HepG2 (cell line): ENCODE measurements at regions not wholly inside any gene's neighbourhood (a gene's known extent, or its start where the extent isn't known, plus 50 kb on each side); places are given as distances from the start of the nearest gene placed in this dataset.

Experiments
- KAT2B ChIP-seq: fragments of 150-350 bp; IDR thresholded peaks from 2 replicates; pipeline ENCODE4 v1.6.1; 2014; ENCODE audit warnings: low read depth, low read length, borderline replicate concordance
- MAFK ChIP-seq, 2 experiments: IDR thresholded peaks in 1 of 2; conservative IDR thresholded peaks in 1 of 2; 2 replicates each; pipeline ENCODE4 v1.6.1; 2011; ENCODE audit warnings: improper control_type of control experiment in 2 of 2, low read length in 2 of 2
- MIER3 ChIP-seq: IDR thresholded peaks from 2 replicates; pipeline ENCODE4 v1.6.1; 2016; ENCODE audit warnings: missing compliant biosample characterization, borderline replicate concordance
- MNT ChIP-seq: fragments of 450-650 bp; IDR thresholded peaks from 2 replicates; pipeline ENCODE4 v1.6.1; 2016
- MTA3 ChIP-seq: sonication (generic); formaldehyde crosslinking; IDR thresholded peaks from 2 replicates; pipeline ENCODE4 v1.4.0; 2020; ENCODE audit warnings: missing genetic modification reagents
- NAIF1 ChIP-seq: sonication (generic); formaldehyde crosslinking; IDR thresholded peaks from 2 replicates; pipeline ENCODE4 v1.5.0; 2020; ENCODE audit warnings: mild to moderate bottlenecking, missing genetic modification reagents, borderline replicate concordance
- NFIC ChIP-seq: IDR thresholded peaks from 2 replicates; pipeline ENCODE4 v1.6.1; 2012; ENCODE audit warnings: mild to moderate bottlenecking, low read length, inconsistent platforms
- NFKBIZ ChIP-seq: IDR thresholded peaks from 2 replicates; pipeline ENCODE4 v1.6.1; 2018; ENCODE audit warnings: missing genetic modification reagents, missing compliant biosample characterization
- POGZ ChIP-seq: sonication (generic); formaldehyde crosslinking; IDR thresholded peaks from 2 replicates; pipeline ENCODE4 v1.4.0; 2020; ENCODE audit warnings: mild to moderate bottlenecking, missing genetic modification reagents
- RAD21 ChIP-seq: fragments of 450-650 bp; formaldehyde crosslinking; IDR thresholded peaks from 2 replicates; pipeline ENCODE4 v1.5.0; 2020; ENCODE audit warnings: mild to moderate bottlenecking
- RBM39 ChIP-seq: fragments of 200-400 bp; formaldehyde crosslinking; IDR thresholded peaks from one replicate; pipeline ENCODE4 v1.6.1; 2018; ENCODE audit warnings: antibody characterized with exemption, mild to moderate bottlenecking, low read depth, low read length; ENCODE audit not compliant: poor library complexity, severe bottlenecking
- RXRA ChIP-seq: sonication (generic); formaldehyde crosslinking; IDR thresholded peaks from 2 replicates; pipeline ENCODE4 v1.5.1; 2020; ENCODE audit warnings: missing genetic modification reagents
- SIN3A ChIP-seq: IDR thresholded peaks from 2 replicates; pipeline ENCODE4 v1.6.1; 2011; ENCODE audit warnings: low read depth, mild to moderate bottlenecking, control low read depth, low read length, borderline replicate concordance
- THAP8 ChIP-seq: sonication (generic); formaldehyde crosslinking; IDR thresholded peaks from 2 replicates; pipeline ENCODE4 v1.5.1; 2020; ENCODE audit warnings: missing genetic modification reagents, mild to moderate bottlenecking, borderline replicate concordance
- ZNF224 ChIP-seq: sonication (generic); formaldehyde crosslinking; IDR thresholded peaks from 2 replicates; pipeline ENCODE4 v1.5.0; 2020; ENCODE audit warnings: mild to moderate bottlenecking, missing genetic modification reagents
- ZNF280D ChIP-seq: sonication (generic); formaldehyde crosslinking; IDR thresholded peaks from 2 replicates; pipeline ENCODE4 v1.5.1; 2020; ENCODE audit warnings: mild to moderate bottlenecking, missing genetic modification reagents
- ZNF354B ChIP-seq: sonication (generic); formaldehyde crosslinking; IDR thresholded peaks from 2 replicates; pipeline ENCODE4 v1.8.0; 2022; ENCODE audit warnings: mild to moderate bottlenecking, missing genetic modification reagents
- ZNF530 ChIP-seq: sonication (generic); formaldehyde crosslinking; IDR thresholded peaks from 2 replicates; pipeline ENCODE4 v1.5.0; 2020; ENCODE audit warnings: low read depth, mild to moderate bottlenecking, missing genetic modification reagents
- ZNF564 ChIP-seq: sonication (generic); formaldehyde crosslinking; IDR thresholded peaks from 2 replicates; pipeline ENCODE4 v1.8.1; 2023; ENCODE audit warnings: mild to moderate bottlenecking, missing genetic modification reagents
- TF ChIP-seq, protein P1 (sequence below): sonication (generic); formaldehyde crosslinking; IDR thresholded peaks from 2 replicates; pipeline ENCODE4 v1.8.0; 2022; ENCODE audit warnings: mild to moderate bottlenecking, missing genetic modification reagents; ENCODE audit not compliant: insufficient replicate concordance
- TF ChIP-seq, protein P2 (sequence below): IDR thresholded peaks from 2 replicates; pipeline ENCODE4 v1.6.1; 2016; ENCODE audit warnings: missing genetic modification reagents, missing compliant biosample characterization
- TF ChIP-seq, protein P3 (sequence below): sonication (generic); formaldehyde crosslinking; IDR thresholded peaks from 2 replicates; pipeline ENCODE4 v1.4.0; 2020; ENCODE audit warnings: missing genetic modification reagents

DNA sequence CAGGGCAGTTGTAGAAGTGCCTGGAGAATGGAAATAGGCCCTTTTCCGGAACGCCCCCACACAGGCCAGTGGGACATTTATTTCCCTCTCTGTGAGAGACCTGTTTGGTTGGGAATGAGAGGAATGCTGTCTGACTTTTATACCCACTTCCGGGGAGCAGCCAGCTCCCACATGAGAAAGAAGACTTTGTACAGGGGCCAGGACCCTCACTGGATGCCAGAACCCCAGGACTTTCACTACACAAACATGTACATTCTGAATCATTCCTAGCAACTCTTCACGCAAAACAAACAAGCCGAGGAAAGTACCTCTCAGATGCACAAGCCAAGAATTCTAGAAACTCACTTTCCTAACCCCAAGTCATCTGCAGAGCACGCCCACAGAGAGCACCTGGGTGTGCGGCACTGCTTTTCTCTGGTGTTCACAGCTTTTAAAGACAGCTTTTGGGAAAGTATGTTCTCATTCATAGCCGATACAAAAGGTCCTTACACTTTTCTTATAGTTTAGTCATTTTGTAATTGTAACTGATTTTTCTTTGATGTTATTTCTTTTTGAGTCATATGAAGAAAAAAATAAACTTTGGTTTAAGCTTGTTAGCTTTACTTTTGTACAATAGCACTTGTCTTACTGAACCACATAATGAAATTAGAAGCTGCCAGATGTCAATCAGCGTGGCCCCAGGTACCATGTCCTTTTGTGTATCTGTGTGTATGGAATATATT, 856.1 kb upstream of the ID2 start (continued):
- TF ChIP-seq ZNF280D (no peak), MTA3 (CRISPR knock-in tag) (no peak), KAT2B (no peak), SIN3A (no peak), RXRA (CRISPR knock-in tag) (no peak; the same call in 1 of the 2 replicates), NFKBIZ (CRISPR knock-in tag) (no peak), MNT (no peak), ZNF530 (CRISPR knock-in tag) (no peak), ZNF224 (no peak), POGZ (CRISPR knock-in tag) (no peak), ZNF564 (CRISPR knock-in tag) (no peak), ZNF354B (CRISPR knock-in tag) (no peak), RBM39 (no peak), NFIC (peak; percentile 45; the same call in 1 of the 2 replicates), MAFK (conservative IDR thresholded peaks at IDR 0.05 in 1 of 2, IDR thresholded peaks at IDR 0.05 in 1 of 2; ENCODE audit: low read length in 2 of 2) (no peak), NAIF1 (CRISPR knock-in tag) (no peak), RAD21 (CRISPR knock-in tag) (no peak), THAP8 (CRISPR knock-in tag) (no peak), MIER3 (CRISPR knock-in tag) (no peak)
- TF ChIP-seq, protein P1, sequence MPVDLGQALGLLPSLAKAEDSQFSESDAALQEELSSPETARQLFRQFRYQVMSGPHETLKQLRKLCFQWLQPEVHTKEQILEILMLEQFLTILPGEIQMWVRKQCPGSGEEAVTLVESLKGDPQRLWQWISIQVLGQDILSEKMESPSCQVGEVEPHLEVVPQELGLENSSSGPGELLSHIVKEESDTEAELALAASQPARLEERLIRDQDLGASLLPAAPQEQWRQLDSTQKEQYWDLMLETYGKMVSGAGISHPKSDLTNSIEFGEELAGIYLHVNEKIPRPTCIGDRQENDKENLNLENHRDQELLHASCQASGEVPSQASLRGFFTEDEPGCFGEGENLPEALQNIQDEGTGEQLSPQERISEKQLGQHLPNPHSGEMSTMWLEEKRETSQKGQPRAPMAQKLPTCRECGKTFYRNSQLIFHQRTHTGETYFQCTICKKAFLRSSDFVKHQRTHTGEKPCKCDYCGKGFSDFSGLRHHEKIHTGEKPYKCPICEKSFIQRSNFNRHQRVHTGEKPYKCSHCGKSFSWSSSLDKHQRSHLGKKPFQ (CRISPR knock-in tag) = peak; percentile 40
- TF ChIP-seq, protein P2, sequence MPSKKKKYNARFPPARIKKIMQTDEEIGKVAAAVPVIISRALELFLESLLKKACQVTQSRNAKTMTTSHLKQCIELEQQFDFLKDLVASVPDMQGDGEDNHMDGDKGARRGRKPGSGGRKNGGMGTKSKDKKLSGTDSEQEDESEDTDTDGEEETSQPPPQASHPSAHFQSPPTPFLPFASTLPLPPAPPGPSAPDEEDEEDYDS (CRISPR knock-in tag) = no peak
- TF ChIP-seq, protein P3, sequence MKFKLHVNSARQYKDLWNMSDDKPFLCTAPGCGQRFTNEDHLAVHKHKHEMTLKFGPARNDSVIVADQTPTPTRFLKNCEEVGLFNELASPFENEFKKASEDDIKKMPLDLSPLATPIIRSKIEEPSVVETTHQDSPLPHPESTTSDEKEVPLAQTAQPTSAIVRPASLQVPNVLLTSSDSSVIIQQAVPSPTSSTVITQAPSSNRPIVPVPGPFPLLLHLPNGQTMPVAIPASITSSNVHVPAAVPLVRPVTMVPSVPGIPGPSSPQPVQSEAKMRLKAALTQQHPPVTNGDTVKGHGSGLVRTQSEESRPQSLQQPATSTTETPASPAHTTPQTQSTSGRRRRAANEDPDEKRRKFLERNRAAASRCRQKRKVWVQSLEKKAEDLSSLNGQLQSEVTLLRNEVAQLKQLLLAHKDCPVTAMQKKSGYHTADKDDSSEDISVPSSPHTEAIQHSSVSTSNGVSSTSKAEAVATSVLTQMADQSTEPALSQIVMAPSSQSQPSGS (CRISPR knock-in tag) = no peak
